Neural progenitor cell (in vitro differentiated cells): ENCODE measurements at regions not wholly inside any gene's neighbourhood (a gene's known extent, or its start where the extent isn't known, plus 50 kb on each side); places are given as distances from the start of the nearest gene placed in this dataset.

Source experiments
- DNase-seq: peaks from one replicate; pipeline ENCODE4 v3.0.0-alpha.2; 2016; ENCODE audit warnings: low spot score
- H2AFZ ChIP-seq: fragments of 200-600 bp; sonication (generic); replicated peaks from 2 replicates; pipeline ENCODE4 v1.6.1; 2016; ENCODE audit warnings: antibody characterized with exemption
- H3F3A ChIP-seq: fragments of 200-600 bp; sonication (generic); 2 replicates; pipeline ENCODE4 v1.6.1; 2016; ENCODE audit warnings: antibody characterized with exemption, low read depth
- H3K27ac ChIP-seq: fragments of 200-600 bp; sonication (generic); 2 replicates; pipeline ENCODE4 v1.5.1; 2016; ENCODE audit warnings: mild to moderate bottlenecking
- H3K27me3 ChIP-seq: fragments of 200-600 bp; sonication (generic); 2 replicates; pipeline ENCODE4 v1.6.1; 2016; ENCODE audit warnings: mild to moderate bottlenecking, moderate library complexity
- H3K36me3 ChIP-seq: fragments of 200-600 bp; sonication (generic); 2 replicates; pipeline ENCODE4 v1.5.1; 2016
- H3K4me1 ChIP-seq: fragments of 200-600 bp; sonication (generic); 2 replicates; pipeline ENCODE4 v1.6.1; 2016; ENCODE audit warnings: mixed run types
- H3K4me2 ChIP-seq: fragments of 200-600 bp; sonication (generic); 2 replicates; pipeline ENCODE4 v1.6.1; 2016
- H3K4me3 ChIP-seq: fragments of 200-600 bp; sonication (generic); 2 replicates; pipeline ENCODE4 v1.5.1; 2016
- H3K79me2 ChIP-seq: fragments of 200-600 bp; sonication (generic); 2 replicates; pipeline ENCODE4 v1.6.1; 2016; ENCODE audit warnings: low read depth
- H3K9ac ChIP-seq: fragments of 200-600 bp; sonication (generic); 2 replicates; pipeline ENCODE4 v1.6.1; 2016
- H3K9me3 ChIP-seq: fragments of 200-600 bp; sonication (generic); 2 replicates; pipeline ENCODE4 v1.5.1; 2016; ENCODE audit warnings: low read depth
- H4K20me1 ChIP-seq: fragments of 200-600 bp; sonication (generic); 2 replicates; pipeline ENCODE4 v1.6.1; 2016; ENCODE audit warnings: low read depth
- H3K27ac Mint-ChIP-seq: 3 replicates; pipeline ENCODE4 v1.8.0; 2021; ENCODE audit warnings: mixed read lengths
- H3K27me3 Mint-ChIP-seq: 2 replicates; pipeline ENCODE4 v1.8.0; 2022; ENCODE audit warnings: low read depth, mild to moderate bottlenecking, inconsistent platforms, moderate library complexity, mixed read lengths; ENCODE audit not compliant: insufficient read depth
- H3K36me3 Mint-ChIP-seq: 3 replicates; pipeline ENCODE4 v1.8.0; 2021; ENCODE audit warnings: mixed read lengths
- H3K4me1 Mint-ChIP-seq: 3 replicates; pipeline ENCODE4 v1.8.0; 2021; ENCODE audit warnings: mixed read lengths
- H3K4me3 Mint-ChIP-seq: 3 replicates; pipeline ENCODE4 v1.8.0; 2021; ENCODE audit warnings: mild to moderate bottlenecking, moderate library complexity, mixed read lengths
- H3K9me3 Mint-ChIP-seq: 3 replicates; pipeline ENCODE4 v1.8.0; 2020; ENCODE audit warnings: mixed read lengths
- EZH2 ChIP-seq: fragments of 200-600 bp; sonication (generic); IDR thresholded peaks from 2 replicates; pipeline ENCODE4 v1.6.1; 2017; ENCODE audit warnings: antibody characterized with exemption, mild to moderate bottlenecking, moderate library complexity
- EZH2phosphoT487 ChIP-seq: fragments of 200-600 bp; sonication (generic); IDR thresholded peaks from 2 replicates; pipeline ENCODE4 v1.6.1; 2017; ENCODE audit warnings: antibody characterized with exemption
- TF ChIP-seq, protein P1 (sequence below): fragments of 200-600 bp; sonication (generic); IDR thresholded peaks from 2 replicates; pipeline ENCODE4 v1.5.1; 2017; ENCODE audit warnings: antibody characterized with exemption, mild to moderate bottlenecking

DNA sequence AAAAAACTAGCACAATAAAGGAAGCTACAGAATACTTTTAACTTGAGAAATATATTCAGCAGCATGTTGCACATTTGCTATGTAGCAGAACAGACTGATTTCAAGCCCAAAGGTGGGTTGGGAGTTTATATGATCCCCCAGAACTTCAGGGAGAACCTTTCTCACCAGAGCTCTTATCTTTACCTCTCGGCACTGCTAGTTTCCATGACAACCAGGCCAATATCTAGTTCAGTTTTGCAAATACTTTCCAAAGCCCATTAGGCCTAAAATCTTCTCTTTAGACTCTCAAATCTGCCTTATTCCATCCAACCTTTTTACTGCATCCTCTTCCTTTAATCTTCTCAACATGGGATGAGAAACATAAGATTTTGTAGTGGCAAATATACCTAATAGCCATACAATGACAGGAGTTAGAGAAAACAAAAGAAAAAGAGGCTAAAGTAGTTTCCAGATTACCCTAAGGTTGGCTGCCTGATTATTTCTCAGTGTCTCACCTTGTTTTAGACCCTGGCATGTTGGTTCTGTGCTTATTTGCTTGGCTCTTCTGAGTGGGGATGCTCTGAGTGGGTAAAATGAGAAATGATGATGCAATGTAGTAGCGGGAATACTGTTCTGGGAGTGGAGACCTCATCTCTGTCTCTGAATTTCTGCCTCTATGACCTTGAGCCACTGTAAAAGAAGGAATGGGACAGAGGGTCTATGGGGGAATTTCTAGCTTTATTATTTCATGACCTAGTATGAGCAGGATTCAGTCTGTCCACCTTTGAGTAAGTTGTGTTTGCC is 427.6 kb upstream of the STXBP6 start:
- DNase-seq = no peak
- Histone ChIP-seq H3K4me2 (no peak overlapping the region), H3K4me1 (no peaks in the 10 kb centered on the region), H3K27me3 (no peaks in the 10 kb centered on the region), H3K9ac (no peak overlapping the region), H3K27ac (no peak overlapping the region), H3F3A (no peaks in the 10 kb centered on the region), H2AFZ (no peak overlapping the region), H3K9me3 (no peaks in the 10 kb centered on the region), H3K79me2 (no peaks in the 10 kb centered on the region), H4K20me1 (no peaks in the 10 kb centered on the region), H3K36me3 (no peaks in the 10 kb centered on the region), H3K4me3 (no peak overlapping the region)
- no peaks in the 10 kb centered on the region for H3K36me3 Mint-ChIP-seq
- TF ChIP-seq EZH2 = no peak
- TF ChIP-seq, protein P1, sequence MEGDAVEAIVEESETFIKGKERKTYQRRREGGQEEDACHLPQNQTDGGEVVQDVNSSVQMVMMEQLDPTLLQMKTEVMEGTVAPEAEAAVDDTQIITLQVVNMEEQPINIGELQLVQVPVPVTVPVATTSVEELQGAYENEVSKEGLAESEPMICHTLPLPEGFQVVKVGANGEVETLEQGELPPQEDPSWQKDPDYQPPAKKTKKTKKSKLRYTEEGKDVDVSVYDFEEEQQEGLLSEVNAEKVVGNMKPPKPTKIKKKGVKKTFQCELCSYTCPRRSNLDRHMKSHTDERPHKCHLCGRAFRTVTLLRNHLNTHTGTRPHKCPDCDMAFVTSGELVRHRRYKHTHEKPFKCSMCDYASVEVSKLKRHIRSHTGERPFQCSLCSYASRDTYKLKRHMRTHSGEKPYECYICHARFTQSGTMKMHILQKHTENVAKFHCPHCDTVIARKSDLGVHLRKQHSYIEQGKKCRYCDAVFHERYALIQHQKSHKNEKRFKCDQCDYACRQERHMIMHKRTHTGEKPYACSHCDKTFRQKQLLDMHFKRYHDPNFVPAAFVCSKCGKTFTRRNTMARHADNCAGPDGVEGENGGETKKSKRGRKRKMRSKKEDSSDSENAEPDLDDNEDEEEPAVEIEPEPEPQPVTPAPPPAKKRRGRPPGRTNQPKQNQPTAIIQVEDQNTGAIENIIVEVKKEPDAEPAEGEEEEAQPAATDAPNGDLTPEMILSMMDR = no peak
- TF ChIP-seq EZH2phosphoT487 = no peak
- no peaks in the 10 kb centered on the region for H3K4me1 Mint-ChIP-seq
- no peak overlapping the region for H3K4me3 Mint-ChIP-seq
- H3K27ac Mint-ChIP-seq = no peak overlapping the region
- H3K9me3 Mint-ChIP-seq = no peaks in the 10 kb centered on the region
- peaks cover 2% of the 10 kb centered on the region for H3K27me3 Mint-ChIP-seq

DNA sequence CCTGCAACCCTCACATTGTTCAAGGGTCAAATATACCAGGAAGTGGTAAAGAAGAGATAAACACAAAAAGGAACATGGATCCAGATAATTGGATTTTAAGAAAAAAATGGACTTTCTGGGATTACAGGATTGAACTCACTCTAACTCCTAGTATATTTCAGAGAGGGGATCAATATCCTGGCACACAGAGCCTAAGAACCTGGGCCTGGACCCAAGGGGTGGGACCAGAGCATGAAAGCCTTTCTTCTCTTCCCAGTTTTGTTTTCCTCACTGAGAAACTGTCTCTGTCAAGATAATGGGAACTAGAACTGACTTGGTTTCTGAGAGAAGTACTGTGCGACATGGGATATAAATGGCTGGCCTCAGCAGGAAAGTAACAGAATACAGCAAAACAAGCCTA is 422.8 kb upstream of the STXBP6 start:
- Mint-ChIP-seq H3K4me1 (no peaks in the 10 kb centered on the region), H3K27ac (no peak overlapping the region), H3K4me3 (no peak overlapping the region), H3K9me3 (no peaks in the 10 kb centered on the region), H3K36me3 (no peaks in the 10 kb centered on the region), H3K27me3 (peaks cover 2% of the 10 kb centered on the region)
- TF ChIP-seq EZH2 = no peak
- no peak for TF ChIP-seq EZH2phosphoT487
- TF ChIP-seq, protein P1 = no peak
- no peaks in the 10 kb centered on the region for H3K79me2 ChIP-seq
- no peaks in the 10 kb centered on the region for H4K20me1 ChIP-seq
- no peaks in the 10 kb centered on the region for H3K36me3 ChIP-seq
- DNase-seq = no peak
- no peaks in the 10 kb centered on the region for H3F3A ChIP-seq
- no peak overlapping the region for H3K4me3 ChIP-seq
- H3K27ac ChIP-seq = no peak overlapping the region
- H3K27me3 ChIP-seq = no peaks in the 10 kb centered on the region
- no peak overlapping the region for H2AFZ ChIP-seq
- H3K4me2 ChIP-seq = no peak overlapping the region
- H3K9me3 ChIP-seq = no peaks in the 10 kb centered on the region
- H3K9ac ChIP-seq = no peak overlapping the region
- H3K4me1 ChIP-seq = no peaks in the 10 kb centered on the region

DNA sequence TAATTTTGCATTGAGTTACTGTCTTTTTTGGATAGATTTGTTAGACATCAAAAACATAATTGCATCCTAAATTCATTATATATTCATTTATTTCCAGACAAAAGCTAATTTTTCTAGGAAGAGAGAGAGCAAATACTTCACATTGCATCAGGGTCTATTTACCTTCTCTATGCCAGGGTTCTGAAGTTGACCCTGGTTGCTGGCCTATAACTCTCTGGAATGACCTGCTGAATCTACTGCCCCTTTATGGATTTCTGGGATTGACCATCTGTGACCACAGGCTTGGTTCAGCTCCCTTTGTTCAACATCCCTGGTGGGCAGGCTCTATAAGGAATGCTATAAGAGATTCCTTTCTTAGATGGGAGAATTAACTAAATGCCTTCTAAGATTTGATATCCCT is 414.8 kb upstream of the STXBP6 start:
- H3K9me3 Mint-ChIP-seq = peaks cover 2% of the 10 kb centered on the region
- no peaks in the 10 kb centered on the region for H4K20me1 ChIP-seq
- H3K4me3 ChIP-seq = no peak overlapping the region
- TF ChIP-seq, protein P1 = no peak
- no peak for TF ChIP-seq EZH2phosphoT487
- TF ChIP-seq EZH2 = no peak
- no peaks in the 10 kb centered on the region for H3K36me3 Mint-ChIP-seq
- H3K9ac ChIP-seq = no peak overlapping the region
- H3K27ac Mint-ChIP-seq = no peak overlapping the region
- no peaks in the 10 kb centered on the region for H3K27me3 ChIP-seq
- no peaks in the 10 kb centered on the region for H3F3A ChIP-seq
- H3K4me2 ChIP-seq = no peak overlapping the region
- no peak overlapping the region for H3K4me3 Mint-ChIP-seq
- no peak for DNase-seq
- H3K4me1 Mint-ChIP-seq = peaks cover 10% of the 10 kb centered on the region
- H3K27ac ChIP-seq = no peak overlapping the region
- H3K79me2 ChIP-seq = no peaks in the 10 kb centered on the region
- H2AFZ ChIP-seq = no peak overlapping the region
- H3K9me3 ChIP-seq = no peaks in the 10 kb centered on the region
- no peaks in the 10 kb centered on the region for H3K36me3 ChIP-seq
- H3K4me1 ChIP-seq = peaks cover 9% of the 10 kb centered on the region
- no peaks in the 10 kb centered on the region for H3K27me3 Mint-ChIP-seq
